Stimulated activated CD4-positive, alpha-beta T cell treated with anti-CD3 and anti-CD28 coated beads, Interleukin-1b, Interleukin-23, amount 100 ng/mL, for 4 hours (primary cell): ENCODE measurements at regions not wholly inside any gene's neighbourhood (a gene's known extent, or its start where the extent isn't known, plus 50 kb on each side); places are given as distances from the start of the nearest gene placed in this dataset.

ENCODE experiments used
- DNase-seq, 2 donors: peaks; one replicate each; pipeline ENCODE4 v3.0.0-alpha.2; 2020; ENCODE audit warnings: low read depth in 2 of 2

GRCh38 chrX:39888730-39889129 is 209.0 kb downstream of the BCOR start:
- no peak for DNase-seq

- no peak for DNase-seq
These were observed 208.1 kb downstream of the BCOR start for GRCh38 chrX:39889704-39890103.

GRCh38 chrX:39890807-39891206 is 207.0 kb downstream of the BCOR start:
- DNase-seq: no peak

- DNase-seq: no peak
These were observed 206.0 kb downstream of the BCOR start for GRCh38 chrX:39891781-39892180.

- DNase-seq: no peak
These were observed 204.1 kb downstream of the BCOR start for GRCh38 chrX:39893417-39894338.

GRCh38 chrX:39894683-39895082 is 203.1 kb downstream of the BCOR start:
- DNase-seq: no peak

- DNase-seq: no peak
These were observed 202.3 kb downstream of the BCOR start for GRCh38 chrX:39895218-39896110.

- DNase-seq: no peak
These were observed 200.6 kb downstream of the BCOR start for GRCh38 chrX:39896951-39897740.

- no peak for DNase-seq
These were observed 200.0 kb downstream of the BCOR start for GRCh38 chrX:39897741-39898097.

GRCh38 chrX:39898147-39898546 is 199.6 kb downstream of the BCOR start:
- DNase-seq: no peak

- no peak for DNase-seq
These were observed 198.7 kb downstream of the BCOR start for GRCh38 chrX:39899059-39899458.

- no peak for DNase-seq
These were observed 197.6 kb downstream of the BCOR start for GRCh38 chrX:39899856-39900776.

- no peak for DNase-seq
These were observed 197.0 kb downstream of the BCOR start for GRCh38 chrX:39900777-39901170.

- DNase-seq: no peak
These were observed 194.4 kb downstream of the BCOR start for GRCh38 chrX:39903343-39903742.

- DNase-seq: no peak
These were observed 193.8 kb downstream of the BCOR start for GRCh38 chrX:39903937-39904336.

GRCh38 chrX:39904816-39905537 is 192.8 kb downstream of the BCOR start:
- no peak for DNase-seq

- DNase-seq: no peak
These were observed 192.2 kb downstream of the BCOR start for GRCh38 chrX:39905538-39905891.

- no peak for DNase-seq
These were observed 191.8 kb downstream of the BCOR start for GRCh38 chrX:39905946-39906345.

- no peak for DNase-seq
These were observed 189.6 kb downstream of the BCOR start for GRCh38 chrX:39907964-39908661.

GRCh38 chrX:39909996-39910395 is 187.8 kb downstream of the BCOR start:
- no peak for DNase-seq
